ENCODE measurements at regions not wholly inside any gene's neighbourhood (a gene's known extent, or its start where the extent isn't known, plus 50 kb on each side); places are given as distances from the start of the nearest gene placed in this dataset.

- Histone ChIP-seq H3K4me1 (ENCODE audit: control insufficient read depth, insufficient read depth, low read length) (no peaks in the 10 kb centered on the region), H3K36me3 (ENCODE audit: control insufficient read depth, insufficient read depth, low read length) (no peaks in the 10 kb centered on the region), H4K91ac (ENCODE audit: insufficient read depth, low read depth, low read length) (no peak overlapping the region), H4K8ac (ENCODE audit: low read depth in 2 of 2, low read length in 2 of 2) (no peak overlapping the region), H2BK120ac (ENCODE audit: low read depth, low read length) (no peak overlapping the region), H3K56ac (ENCODE audit: extremely low read depth, insufficient read depth, low read length) (no peak overlapping the region), H3K4me2 (ENCODE audit: low read depth, low read length) (no peak overlapping the region), H4K5ac (ENCODE audit: low read depth, low read length) (no peak overlapping the region), H2BK5ac (ENCODE audit: low read depth, low read length, poor library complexity, severe bottlenecking) (no peak overlapping the region), H2AK5ac (ENCODE audit: low read depth, low read length) (no peak overlapping the region), H3K4me3 (ENCODE audit: insufficient read depth, low read depth, low read length) (no peak overlapping the region), H3K9ac (ENCODE audit: low read depth, low read length) (no peak overlapping the region), H4K20me1 (ENCODE audit: insufficient read depth, low read length) (no peaks in the 10 kb centered on the region), H3K9me1 (ENCODE audit: insufficient read depth, low read length) (no peaks in the 10 kb centered on the region), H3K9me3 (ENCODE audit: control insufficient read depth, insufficient read depth, low read length) (no peaks in the 10 kb centered on the region), H3K18ac (ENCODE audit: low read depth, low read length) (no peak overlapping the region), H3K4ac (ENCODE audit: low read depth, low read length) (no peak overlapping the region), H3K79me1 (ENCODE audit: low read depth in 1 of 2, low read length in 2 of 2) (no peaks in the 10 kb centered on the region), H2AFZ (replicated peaks; ENCODE audit: low read length, poor library complexity) (no peak overlapping the region), H3K23ac (ENCODE audit: low read depth, low read length) (no peak overlapping the region), H3K27ac (ENCODE audit: insufficient read depth, low read length) (no peak overlapping the region), H2BK20ac (ENCODE audit: low read depth, low read length) (no peak overlapping the region), H2AK9ac (replicated peaks; ENCODE audit: low read depth, low read length, poor library complexity) (no peak overlapping the region), H3K27me3 (ENCODE audit: control insufficient read depth, insufficient read depth, low read length) (peaks cover 2% of the 10 kb centered on the region), H3K14ac (replicated peaks; ENCODE audit: low read depth, low read length) (no peak overlapping the region), H2BK15ac (ENCODE audit: low read depth, low read length) (no peak overlapping the region)
- ATAC-seq (ENCODE audit: low read depth) (peak; percentile 95), DNase-seq (peak; percentile 37)
- CTCF ChIA-PET: interaction anchor here (0.7 to 1.4 kb wide), 3 partner anchors 8 to 202 kb away, joined by 3 to 6 read pairs (median 3); no protein-coding TSS in a partner anchor
- no CpG with 5 or more reads among the region's 2 CpGs for WGBS, 2 experiments (ENCODE audit: extremely low coverage in 2 of 2, insufficient read length in 1 of 2)
- intact Hi-C loops (cut with micrococcal nuclease): loop anchor here (2.0 kb wide), 1 partner anchor 182 kb away; no protein-coding TSS in a partner anchor
- in situ Hi-C loops (cut with MboI; ENCODE audit: low sequenced_read_pairs): loop anchor here (25.0 kb wide), 1 partner anchor 1321 kb away; no protein-coding TSS in a partner anchor
- dilution Hi-C loops (cut with HindIII; ENCODE audit: low sequenced_read_pairs, unreplicated experiment): no loop called here
- POLR2A ChIA-PET (ENCODE audit: unreplicated experiment): no interaction called here
- TF ChIP-seq SMC3 (IDR thresholded peaks at IDR 0.05; ENCODE audit: low read depth, low read length) (0 out of 2 replicates have a peak, but pooled peaks have one; percentile 21), CTCF (conservative IDR thresholded peaks at IDR 0.05; ENCODE audit: low read depth, low read length) (peak; percentile 38; the same call in 1 of the 2 replicates), BHLHE40 (IDR thresholded peaks at IDR 0.05; ENCODE audit: low read depth, low read length) (no peak), RAD21 (IDR thresholded peaks at IDR 0.05; ENCODE audit: low read length) (peak; percentile 25; the same call in 1 of the 2 replicates)
- BruUV-seq (replicated peaks): no TSS peak
Measured at GRCh38 chr9:107158321-107158720, 124.8 kb upstream of the RAD23B start.
